ENCODE measurements at regions not wholly inside any gene's neighbourhood (a gene's known extent, or its start where the extent isn't known, plus 50 kb on each side); places are given as distances from the start of the nearest gene placed in this dataset.

- DNase-seq (no peak), ATAC-seq (ENCODE audit: insufficient read depth, low read depth) (no peak)
- no peaks in the 10 kb centered on the region for H3K9me3 ChIP-seq (ENCODE audit: insufficient read depth, low read length, severe bottlenecking)
- no peaks in the 10 kb centered on the region for H3K27me3 ChIP-seq (ENCODE audit: insufficient read depth, low read length, poor library complexity)
- no peaks in the 10 kb centered on the region for H3K36me3 ChIP-seq (ENCODE audit: insufficient read depth, low read length)
- H3K4me3 ChIP-seq (ENCODE audit: low read depth in 1 of 2, low read length in 2 of 2) = no peak overlapping the region
- H3K4me1 ChIP-seq (ENCODE audit: insufficient read depth, low read length) = no peaks in the 10 kb centered on the region
- H4K20me1 ChIP-seq (ENCODE audit: insufficient read depth, low read length) = no peaks in the 10 kb centered on the region
- no peak overlapping the region for H3K4me2 ChIP-seq (ENCODE audit: insufficient read depth, low read length)
- no peak for TF ChIP-seq EZH2 (IDR thresholded peaks at IDR 0.05; ENCODE audit: borderline replicate concordance, low read depth, low read length, severe bottlenecking)
- TF ChIP-seq CTCF (IDR thresholded peaks at IDR 0.05; ENCODE audit: borderline replicate concordance, extremely low read depth, low read length, poor library complexity, severe bottlenecking) = no peak
- H2AFZ ChIP-seq (ENCODE audit: low read depth, low read length) = no peak overlapping the region
- no peak overlapping the region for H3K27ac ChIP-seq (ENCODE audit: low read length)
- H3K79me2 ChIP-seq (ENCODE audit: insufficient read depth, low read length) = no peaks in the 10 kb centered on the region
- no peak overlapping the region for H3K9ac ChIP-seq (ENCODE audit: low read depth, low read length)
These were observed 130.9 kb downstream of the PALM2AKAP2 start for GRCh38 chr9:109910671-109911518.

GRCh38 chr9:109912082-109912582 is 132.1 kb downstream of the PALM2AKAP2 start:
- DNase-seq = no peak
- TF ChIP-seq EZH2 (IDR thresholded peaks at IDR 0.05; ENCODE audit: borderline replicate concordance, low read depth, low read length, severe bottlenecking) (no peak), CTCF (IDR thresholded peaks at IDR 0.05; ENCODE audit: borderline replicate concordance, extremely low read depth, low read length, poor library complexity, severe bottlenecking) (no peak)
- Histone ChIP-seq H3K4me2 (ENCODE audit: insufficient read depth, low read length) (no peak overlapping the region), H3K4me1 (ENCODE audit: insufficient read depth, low read length) (no peaks in the 10 kb centered on the region), H3K36me3 (ENCODE audit: insufficient read depth, low read length) (no peaks in the 10 kb centered on the region), H4K20me1 (ENCODE audit: insufficient read depth, low read length) (no peaks in the 10 kb centered on the region), H3K9ac (ENCODE audit: low read depth, low read length) (no peak overlapping the region), H3K4me3 (ENCODE audit: low read depth in 1 of 2, low read length in 2 of 2) (no peak overlapping the region), H3K9me3 (ENCODE audit: insufficient read depth, low read length, severe bottlenecking) (no peaks in the 10 kb centered on the region), H3K27ac (ENCODE audit: low read length) (no peak overlapping the region), H3K27me3 (ENCODE audit: insufficient read depth, low read length, poor library complexity) (no peaks in the 10 kb centered on the region), H3K79me2 (ENCODE audit: insufficient read depth, low read length) (no peaks in the 10 kb centered on the region), H2AFZ (ENCODE audit: low read depth, low read length) (no peak overlapping the region)
- ATAC-seq (ENCODE audit: insufficient read depth, low read depth) = no peak

DNA sequence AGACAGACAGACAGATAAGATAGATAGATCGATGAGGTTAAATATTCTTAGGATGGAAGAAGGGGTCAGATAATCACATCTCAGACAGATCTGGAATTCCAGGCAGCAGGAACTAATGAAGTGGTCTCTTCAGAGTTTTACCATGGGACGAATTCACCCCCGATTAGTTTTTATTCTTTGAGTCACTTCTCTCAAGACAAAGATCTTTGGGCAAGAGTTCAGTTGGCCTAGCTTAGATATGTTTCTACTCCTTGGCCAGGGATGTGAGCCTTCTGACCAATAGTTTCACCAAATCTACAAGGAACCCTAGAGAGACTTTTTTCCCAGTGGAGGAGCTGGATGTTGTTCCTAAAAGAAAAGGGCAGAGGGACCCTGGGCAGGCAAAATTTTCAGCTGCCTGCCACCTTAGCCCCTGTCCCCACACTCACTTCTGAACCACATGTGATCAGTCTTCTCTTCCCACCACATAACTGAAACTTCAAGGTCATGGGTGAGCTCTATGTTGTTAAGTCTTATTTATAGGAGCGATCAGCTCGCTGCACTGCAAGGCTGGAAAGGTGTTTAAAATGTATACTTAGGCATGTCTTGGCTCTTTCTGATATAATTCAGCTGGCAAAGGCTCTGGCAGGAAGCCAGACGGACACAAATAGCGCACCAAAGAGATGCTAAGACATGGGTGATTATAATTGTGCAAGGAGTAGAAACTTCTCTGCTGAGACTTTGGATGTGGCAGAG is 132.9 kb downstream of the PALM2AKAP2 start:
- Histone ChIP-seq H3K27me3 (ENCODE audit: insufficient read depth, low read length, poor library complexity) (no peaks in the 10 kb centered on the region), H3K4me1 (ENCODE audit: insufficient read depth, low read length) (no peaks in the 10 kb centered on the region), H3K4me3 (ENCODE audit: low read depth in 1 of 2, low read length in 2 of 2) (no peak overlapping the region), H3K9me3 (ENCODE audit: insufficient read depth, low read length, severe bottlenecking) (no peaks in the 10 kb centered on the region), H2AFZ (ENCODE audit: low read depth, low read length) (no peak overlapping the region), H3K4me2 (ENCODE audit: insufficient read depth, low read length) (no peak overlapping the region), H3K9ac (ENCODE audit: low read depth, low read length) (no peak overlapping the region), H3K27ac (ENCODE audit: low read length) (no peak overlapping the region), H3K79me2 (ENCODE audit: insufficient read depth, low read length) (no peaks in the 10 kb centered on the region), H3K36me3 (ENCODE audit: insufficient read depth, low read length) (no peaks in the 10 kb centered on the region), H4K20me1 (ENCODE audit: insufficient read depth, low read length) (no peaks in the 10 kb centered on the region)
- DNase-seq (no peak), ATAC-seq (ENCODE audit: insufficient read depth, low read depth) (no peak)
- TF ChIP-seq CTCF (IDR thresholded peaks at IDR 0.05; ENCODE audit: borderline replicate concordance, extremely low read depth, low read length, poor library complexity, severe bottlenecking) (no peak), EZH2 (IDR thresholded peaks at IDR 0.05; ENCODE audit: borderline replicate concordance, low read depth, low read length, severe bottlenecking) (no peak)

Measured in DND-41 (cell line).